WTC11 (cell line): ENCODE measurements at regions not wholly inside any gene's neighbourhood (a gene's known extent, or its start where the extent isn't known, plus 50 kb on each side); places are given as distances from the start of the nearest gene placed in this dataset.

Experiments used
- CTCF ChIP-seq: fragments of 200-600 bp; IDR thresholded peaks from 2 replicates; pipeline ENCODE4 v1.8.0; 2022; ENCODE audit warnings: antibody characterized with exemption
- NFYB ChIP-seq: sonication (generic); formaldehyde crosslinking; conservative IDR thresholded peaks from 2 replicates; pipeline ENCODE4 v1.8.0; 2022; ENCODE audit warnings: low read depth, missing genetic modification reagents
- SMAD3 ChIP-seq: sonication (generic); formaldehyde crosslinking; IDR thresholded peaks from 2 replicates; pipeline ENCODE4 v1.8.0; 2022; ENCODE audit warnings: missing genetic modification reagents, mild to moderate bottlenecking, borderline replicate concordance

GRCh38 chr3:182364323-182364722 lies 429.0 kb upstream of the ATP11B start:
- TF ChIP-seq SMAD3 (CRISPR knock-in tag) (no peak), CTCF (no peak), NFYB (CRISPR knock-in tag) (no peak)
